BLaER1 treated with 17β-estradiol and CSF1 and Interleukin-3, amounts not matched to agents 10 nM and 100 nM (cell line): ENCODE measurements at regions not wholly inside any gene's neighbourhood (a gene's known extent, or its start where the extent isn't known, plus 50 kb on each side); places are given as distances from the start of the nearest gene placed in this dataset.
A peak's percentile ranks its signal among the peaks of the same experiment; 100 is the strongest.

Experiments
- H3K27ac ChIP-seq, 11 experiments: shearing (Covaris generic); formaldehyde crosslinking; 2 replicates each; pipeline ENCODE4 v1.8.1; 2022
- H3K27me3 ChIP-seq, 11 experiments: shearing (Covaris generic); formaldehyde crosslinking; 2 replicates each; pipeline ENCODE4 v1.8.1; 2022
- H3K36me3 ChIP-seq, 11 experiments: shearing (Covaris generic); formaldehyde crosslinking; 2 replicates each; pipeline ENCODE4 v1.8.1; 2022
- H3K4me1 ChIP-seq, 10 experiments: shearing (Covaris generic); formaldehyde crosslinking; 2 replicates each; pipeline ENCODE4 v1.8.1; 2022
- H3K4me2 ChIP-seq, 11 experiments: shearing (Covaris generic); formaldehyde crosslinking; 2 replicates each; pipeline ENCODE4 v1.8.1; 2022
- H3K4me3 ChIP-seq, 10 experiments: shearing (Covaris generic); formaldehyde crosslinking; 2 replicates each; pipeline ENCODE4 v1.8.1; 2022
- H3K9ac ChIP-seq, 11 experiments: shearing (Covaris generic); formaldehyde crosslinking; 2 replicates each; pipeline ENCODE4 v1.8.1; 2022
- H3K9me3 ChIP-seq, 11 experiments: shearing (Covaris generic); formaldehyde crosslinking; replicated peaks in 1 of 11; 2 replicates each; pipeline ENCODE4 v1.8.1; 2022
- H4K20me1 ChIP-seq, 11 experiments: shearing (Covaris generic); formaldehyde crosslinking; 2 replicates each; pipeline ENCODE4 v1.8.1; 2022
- Cebpa-rat ChIP-seq, 11 experiments: shearing (Covaris generic); IDR thresholded peaks; 2 replicates each; pipeline ENCODE4 v1.8.1; 2022

DNA sequence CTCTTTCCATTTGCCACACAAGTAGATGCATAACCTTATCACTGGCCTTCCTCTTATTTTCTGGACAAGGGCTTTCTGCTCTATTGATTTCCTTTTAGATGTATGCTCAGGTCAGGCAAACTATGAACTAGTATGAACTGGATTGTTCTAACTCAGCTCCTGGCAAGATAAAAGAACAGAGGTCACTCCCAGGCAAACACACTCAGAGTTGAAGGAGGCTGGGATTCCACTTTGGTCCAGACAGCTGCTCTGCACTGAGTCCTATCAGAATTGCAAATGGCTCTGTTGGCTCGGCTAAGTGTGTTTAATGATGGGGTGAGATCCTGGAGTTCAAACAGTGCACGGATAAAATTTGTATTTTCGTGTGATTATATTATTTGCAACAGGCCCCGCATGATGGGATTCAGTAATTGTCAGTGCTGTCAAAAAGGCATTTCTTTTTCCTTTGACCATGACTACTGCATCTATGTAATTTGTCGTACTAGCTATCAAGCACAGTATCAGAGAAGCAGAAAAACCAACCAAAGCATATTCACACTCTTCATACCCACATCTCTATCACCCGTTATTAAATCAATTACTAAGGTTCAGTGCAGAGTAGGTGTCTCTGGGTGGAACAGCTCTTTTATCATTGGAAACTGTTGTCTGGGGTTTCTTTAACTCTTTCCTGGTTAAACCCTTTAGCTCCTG, 288.1 kb upstream of the PRKCQ start:
- no peak overlapping the region for H3K27ac ChIP-seq
- H3K4me1 ChIP-seq, result no peaks in the 10 kb centered on the region
- H3K9ac ChIP-seq, result no peak overlapping the region
- no peaks in the 10 kb centered on the region for H3K36me3 ChIP-seq
- H4K20me1 ChIP-seq, result no peaks in the 10 kb centered on the region
- no peaks in the 10 kb centered on the region for H3K27me3 ChIP-seq
- no peak for TF ChIP-seq Cebpa-rat (IDR thresholded peaks at IDR 0.05)
- no peak overlapping the region for H3K4me2 ChIP-seq
- no peak overlapping the region for H3K4me3 ChIP-seq
- H3K9me3 ChIP-seq, result peaks cover 0 to 10% (median 0%) of the 10 kb centered on the region in 11 experiments; a peak in 3 of 22 replicates

DNA sequence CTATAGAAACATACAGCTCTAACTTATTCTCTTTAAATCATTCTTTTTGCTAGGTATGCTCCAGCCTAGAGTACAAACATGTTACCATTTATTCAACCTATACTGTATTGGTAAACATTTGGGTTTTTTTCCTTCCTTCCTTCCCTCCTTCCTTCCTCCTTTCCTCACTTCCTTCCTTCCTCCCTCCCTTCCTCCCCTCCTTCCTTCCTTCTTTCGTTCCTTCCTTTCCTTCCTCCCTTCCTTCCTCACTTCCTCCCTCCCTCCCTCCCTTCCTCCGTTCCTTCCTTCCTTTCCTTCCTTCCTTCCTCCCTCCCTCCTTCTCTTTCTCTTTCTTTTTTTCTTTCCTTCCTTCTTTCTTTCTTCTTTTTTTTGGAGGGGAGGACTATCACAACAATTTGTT, 286.7 kb upstream of the PRKCQ start:
- H3K4me3 ChIP-seq, result no peak overlapping the region
- no peaks in the 10 kb centered on the region for H3K36me3 ChIP-seq
- no peaks in the 10 kb centered on the region for H4K20me1 ChIP-seq
- H3K4me1 ChIP-seq, result no peaks in the 10 kb centered on the region
- no peak for TF ChIP-seq Cebpa-rat (IDR thresholded peaks at IDR 0.05)
- no peak overlapping the region for H3K4me2 ChIP-seq
- H3K9me3 ChIP-seq, result peaks cover 0 to 13% (median 6%) of the 10 kb centered on the region in 11 experiments; a peak in 11 of 22 replicates
- no peak overlapping the region for H3K27ac ChIP-seq
- H3K9ac ChIP-seq, result no peak overlapping the region
- H3K27me3 ChIP-seq, result no peaks in the 10 kb centered on the region

DNA sequence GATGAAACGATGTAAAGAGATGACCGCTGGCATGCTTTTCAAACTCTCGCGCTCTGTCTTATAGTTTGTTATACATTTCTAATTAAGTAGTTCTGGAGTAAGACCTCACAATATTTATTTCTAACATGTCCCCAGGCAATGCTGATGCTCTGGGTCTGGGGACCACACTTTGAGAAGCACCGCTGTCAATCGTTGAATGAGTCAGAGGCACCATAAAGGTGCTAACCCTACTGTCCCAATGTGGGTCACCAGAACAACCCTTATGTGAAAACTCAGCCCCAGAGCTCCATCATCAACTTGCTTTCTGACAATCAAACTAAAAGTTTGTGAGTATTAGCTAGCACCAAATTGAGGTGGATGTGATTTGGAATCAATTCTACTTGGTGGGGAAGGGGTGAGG, 284.1 kb upstream of the PRKCQ start:
- no peak overlapping the region for H3K4me3 ChIP-seq

DNA sequence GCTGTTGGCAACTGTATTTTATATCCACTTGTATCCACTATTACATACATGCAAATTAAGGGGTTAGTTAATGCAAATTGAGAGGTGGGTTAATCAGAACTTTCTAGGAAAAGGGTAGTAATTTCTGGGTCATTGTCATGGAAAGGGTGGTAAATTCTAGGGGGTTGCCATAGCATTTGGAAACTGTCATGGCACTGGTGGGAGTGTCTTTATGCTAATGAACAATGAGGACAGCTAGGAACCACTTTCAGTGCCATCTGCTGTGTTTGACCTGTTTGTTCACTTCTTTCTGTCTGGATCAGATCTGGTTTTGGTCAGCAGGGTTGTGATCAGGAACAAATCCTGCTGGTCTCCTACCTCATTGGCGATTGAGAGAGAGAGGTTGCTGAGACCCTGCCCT, 283.3 kb upstream of the PRKCQ start:
- no peak overlapping the region for H3K27ac ChIP-seq
- peaks cover 0 to 14% (median 7%) of the 10 kb centered on the region in 11 experiments; a peak in 11 of 22 replicates for H3K9me3 ChIP-seq
- no peaks in the 10 kb centered on the region for H3K27me3 ChIP-seq
- no peak overlapping the region for H3K4me3 ChIP-seq
- TF ChIP-seq Cebpa-rat (IDR thresholded peaks at IDR 0.05), result no peak
- no peaks in the 10 kb centered on the region for H3K4me1 ChIP-seq
- no peaks in the 10 kb centered on the region for H4K20me1 ChIP-seq
- H3K9ac ChIP-seq, result no peak overlapping the region
- H3K36me3 ChIP-seq, result no peaks in the 10 kb centered on the region
- H3K4me2 ChIP-seq, result no peak overlapping the region

More for the DNA sequence above, 284.1 kb upstream of the PRKCQ start:
- TF ChIP-seq Cebpa-rat (IDR thresholded peaks at IDR 0.05), result no peak
- H3K9me3 ChIP-seq, result peaks cover 0 to 14% (median 7%) of the 10 kb centered on the region in 11 experiments; a peak in 11 of 22 replicates
- no peak overlapping the region for H3K9ac ChIP-seq
- H4K20me1 ChIP-seq, result no peaks in the 10 kb centered on the region
- H3K4me1 ChIP-seq, result no peaks in the 10 kb centered on the region
- no peak overlapping the region for H3K4me2 ChIP-seq
- no peak overlapping the region for H3K27ac ChIP-seq
- H3K27me3 ChIP-seq, result no peaks in the 10 kb centered on the region
- H3K36me3 ChIP-seq, result no peaks in the 10 kb centered on the region

DNA sequence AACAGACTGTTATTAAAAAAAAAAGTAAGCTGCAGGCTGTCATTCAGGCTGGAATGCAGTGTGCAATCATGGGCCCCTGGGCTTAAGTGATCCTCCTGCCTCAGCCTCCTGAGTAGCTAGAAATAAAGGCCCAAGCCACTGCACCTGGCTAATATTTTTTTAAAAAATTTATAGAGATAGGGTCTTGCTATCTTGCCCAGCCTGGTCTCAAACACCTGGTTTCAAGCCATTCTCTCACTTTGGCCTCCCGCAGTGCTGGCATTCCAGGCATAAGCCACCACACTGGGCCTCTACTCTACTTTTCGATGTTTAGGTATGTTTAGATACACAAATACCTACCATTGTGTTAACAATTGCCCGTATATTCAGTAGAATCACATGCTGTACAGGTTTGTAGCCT, 270.4 kb upstream of the PRKCQ start:
- no peak for TF ChIP-seq Cebpa-rat (IDR thresholded peaks at IDR 0.05)

DNA sequence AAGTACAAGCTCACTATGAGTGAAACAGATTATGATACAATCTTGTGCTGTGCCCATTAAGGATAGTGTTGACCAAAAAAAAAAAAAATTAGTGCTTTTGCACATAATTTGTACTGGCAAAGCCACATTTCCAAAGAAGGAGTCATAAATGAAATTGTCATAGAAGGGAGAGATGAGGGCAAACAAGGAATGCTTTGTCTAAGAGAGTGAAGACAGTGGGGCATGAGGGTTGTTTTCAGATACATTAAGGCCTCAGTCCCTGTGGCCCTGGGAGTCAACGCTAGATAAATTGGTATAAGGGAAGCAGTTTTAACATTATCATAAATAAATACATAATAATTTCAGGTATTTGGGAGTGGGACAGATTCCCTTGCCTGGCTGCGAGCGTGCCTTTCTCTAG, 267.5 kb upstream of the PRKCQ start:
- no peak overlapping the region for H3K9ac ChIP-seq
- no peak overlapping the region for H3K27ac ChIP-seq
- H3K4me3 ChIP-seq, result no peak overlapping the region
- TF ChIP-seq Cebpa-rat (IDR thresholded peaks at IDR 0.05), result no peak
- peaks cover 0 to 7% (median 0%) of the 10 kb centered on the region in 10 experiments; a peak in 1 of 20 replicates for H3K4me1 ChIP-seq
- peaks cover 0 to 27% (median 10%) of the 10 kb centered on the region in 11 experiments; a peak in 13 of 22 replicates for H3K9me3 ChIP-seq
- H3K27me3 ChIP-seq, result no peaks in the 10 kb centered on the region
- no peaks in the 10 kb centered on the region for H3K36me3 ChIP-seq
- no peaks in the 10 kb centered on the region for H4K20me1 ChIP-seq
- no peak overlapping the region for H3K4me2 ChIP-seq

More for the DNA sequence above, 270.4 kb upstream of the PRKCQ start:
- H3K27ac ChIP-seq, result no peak overlapping the region
- no peaks in the 10 kb centered on the region for H3K36me3 ChIP-seq
- H3K9me3 ChIP-seq, result peaks cover 0 to 8% (median 5%) of the 10 kb centered on the region in 11 experiments; a peak in 9 of 22 replicates
- no peaks in the 10 kb centered on the region for H3K4me1 ChIP-seq
- H3K4me3 ChIP-seq, result no peak overlapping the region
- no peak overlapping the region for H3K4me2 ChIP-seq
- H4K20me1 ChIP-seq, result no peaks in the 10 kb centered on the region
- no peak overlapping the region for H3K9ac ChIP-seq
- no peaks in the 10 kb centered on the region for H3K27me3 ChIP-seq

DNA sequence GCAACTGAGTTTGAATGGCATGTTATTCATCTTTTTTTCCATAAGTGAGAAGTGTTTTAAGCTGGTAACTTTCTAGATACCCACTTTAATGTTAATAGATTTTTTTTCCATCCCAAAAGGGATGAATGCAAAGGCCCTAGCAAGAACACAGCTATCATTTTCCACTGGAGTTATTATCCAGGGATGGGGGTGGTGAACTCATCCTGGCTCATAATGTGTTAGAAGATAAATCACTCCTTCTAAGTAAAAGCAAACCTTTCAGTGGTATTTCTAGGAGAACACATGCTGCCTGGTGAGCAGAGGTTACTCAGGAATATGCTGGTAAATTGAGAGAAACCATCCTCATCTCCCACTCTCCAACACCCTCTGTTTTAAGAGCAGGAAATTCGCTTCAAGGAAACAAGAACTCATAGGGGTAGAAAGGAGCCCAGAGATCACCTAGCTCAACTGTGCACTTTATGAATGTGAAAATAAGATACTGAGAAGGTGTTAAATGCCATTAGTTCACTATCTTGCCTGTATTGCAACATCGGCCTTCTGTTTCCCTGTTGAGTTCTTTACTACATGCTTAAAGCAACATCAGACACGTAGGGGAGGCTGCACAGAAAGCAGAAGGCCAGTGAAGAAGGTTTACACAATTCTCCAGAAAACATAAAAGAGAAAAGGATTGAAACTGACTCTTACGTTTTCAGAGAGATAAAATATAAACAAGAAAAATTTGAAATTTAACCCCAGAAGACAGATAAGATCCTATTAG, 264.0 kb upstream of the PRKCQ start:
- H3K27me3 ChIP-seq, result no peaks in the 10 kb centered on the region
- no peak for TF ChIP-seq Cebpa-rat (IDR thresholded peaks at IDR 0.05)
- 0 out of 22 replicates have a peak overlapping the region, but pooled peaks of 1 of the 11 experiments have one; percentile 3 for H3K4me2 ChIP-seq
- H3K36me3 ChIP-seq, result no peaks in the 10 kb centered on the region
- H3K27ac ChIP-seq, result no peak overlapping the region
- H3K4me1 ChIP-seq, result peaks cover 0 to 18% (median 0%) of the 10 kb centered on the region in 10 experiments; a peak in 4 of 20 replicates
- H4K20me1 ChIP-seq, result no peaks in the 10 kb centered on the region
- H3K9me3 ChIP-seq, result peaks cover 0 to 29% (median 10%) of the 10 kb centered on the region in 11 experiments; a peak in 13 of 22 replicates
- no peak overlapping the region for H3K9ac ChIP-seq
- H3K4me3 ChIP-seq, result no peak overlapping the region

DNA sequence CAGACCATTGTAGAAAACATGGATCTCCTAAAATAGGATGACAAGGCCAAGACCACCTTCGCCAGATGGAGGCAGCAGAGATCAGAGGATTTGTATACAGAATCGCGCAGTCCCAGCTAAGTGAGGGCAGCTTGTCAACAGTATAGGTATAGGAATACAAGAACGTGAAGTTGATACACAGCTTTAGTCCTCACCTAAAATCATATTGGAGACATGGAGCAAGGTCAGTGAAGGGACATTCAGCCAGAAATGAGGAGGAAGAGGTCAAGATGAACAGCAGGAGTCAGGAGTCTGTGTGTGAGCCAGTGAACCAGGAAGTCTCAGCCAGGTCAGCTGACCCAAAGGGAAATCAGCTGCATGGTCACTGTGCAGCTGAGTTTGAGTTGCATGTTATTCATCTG, 263.4 kb upstream of the PRKCQ start:
- H4K20me1 ChIP-seq, result no peaks in the 10 kb centered on the region

DNA sequence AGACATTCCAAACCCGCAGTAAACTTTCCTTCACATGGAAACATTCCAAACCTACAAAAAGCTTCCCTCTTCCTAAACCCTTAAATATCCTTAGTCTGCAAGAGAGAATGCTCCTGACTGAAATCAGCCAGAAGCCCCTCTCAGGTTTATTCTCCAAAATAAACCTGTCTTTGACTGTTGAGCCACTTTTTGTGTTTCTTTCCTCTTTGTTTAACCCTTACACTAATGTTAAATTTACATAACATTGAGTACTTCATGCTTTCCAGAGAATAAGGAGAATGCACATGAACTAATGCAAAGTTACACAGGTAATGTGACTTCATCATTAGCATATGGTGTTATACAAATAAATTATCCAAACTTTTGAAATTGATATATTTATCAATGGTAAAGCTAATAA, 262.6 kb upstream of the PRKCQ start:
- H3K27me3 ChIP-seq, result no peaks in the 10 kb centered on the region
- TF ChIP-seq Cebpa-rat (IDR thresholded peaks at IDR 0.05), result no peak
- no peak overlapping the region for H3K4me3 ChIP-seq
- no peak overlapping the region for H3K9ac ChIP-seq
- no peaks in the 10 kb centered on the region for H3K36me3 ChIP-seq
- H4K20me1 ChIP-seq, result no peaks in the 10 kb centered on the region
- H3K4me1 ChIP-seq, result peaks cover 0 to 18% (median 0%) of the 10 kb centered on the region in 10 experiments; a peak in 4 of 20 replicates
- H3K9me3 ChIP-seq, result peaks cover 0 to 29% (median 10%) of the 10 kb centered on the region in 11 experiments; a peak in 13 of 22 replicates
- no peak overlapping the region for H3K4me2 ChIP-seq
- no peak overlapping the region for H3K27ac ChIP-seq

More for the DNA sequence above, 263.4 kb upstream of the PRKCQ start:
- Histone ChIP-seq H3K27me3 (no peaks in the 10 kb centered on the region), H3K4me2 (0 out of 22 replicates have a peak overlapping the region, but pooled peaks of 1 of the 11 experiments have one; percentile 3), H3K9me3 (peaks cover 0 to 29% (median 10%) of the 10 kb centered on the region in 11 experiments; a peak in 13 of 22 replicates), H3K4me3 (no peak overlapping the region), H3K9ac (no peak overlapping the region), H3K36me3 (no peaks in the 10 kb centered on the region), H3K4me1 (peaks cover 0 to 18% (median 0%) of the 10 kb centered on the region in 10 experiments; a peak in 4 of 20 replicates), H3K27ac (no peak overlapping the region)
- TF ChIP-seq Cebpa-rat (IDR thresholded peaks at IDR 0.05), result no peak
